ENCODE measurements at regions not wholly inside any gene's neighbourhood (a gene's known extent, or its start where the extent isn't known, plus 50 kb on each side); places are given as distances from the start of the nearest gene placed in this dataset.

DNA sequence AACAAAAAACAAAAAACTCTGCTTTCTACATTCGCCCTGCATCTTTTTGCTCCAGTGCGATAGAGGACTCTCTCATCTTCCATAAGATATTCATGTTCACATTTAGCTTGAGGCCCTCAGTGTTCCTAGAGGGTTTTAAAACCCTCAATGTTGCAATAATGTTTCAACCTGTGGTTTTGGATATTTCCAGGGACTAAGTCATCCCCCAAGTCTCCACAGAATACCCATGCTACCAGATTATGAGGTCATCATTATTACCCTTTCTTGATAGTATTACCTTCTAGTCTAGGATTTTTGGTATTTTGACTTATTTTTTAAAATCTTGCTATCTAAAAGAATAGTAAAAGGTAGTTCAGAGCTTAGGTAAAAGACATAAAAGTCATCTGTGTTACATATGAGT is 480.5 kb upstream of the ID4 start:
- no TSS peak for BruUV-seq (replicated peaks)
- DNase-seq (ENCODE audit: extremely low read depth in 1 of 4, low spot score in 3 of 4) (no peak), FAIRE-seq (no peak), ATAC-seq (no peak)
- Histone ChIP-seq H3K79me2 (ENCODE audit: control insufficient read depth, insufficient read depth, low read length) (no peaks in the 10 kb centered on the region), H3K9me3 (replicated peaks; ENCODE audit: control insufficient read depth, insufficient read depth, low read depth, low read length) (peaks cover 3% of the 10 kb centered on the region; the same call in 1 of the 2 replicates), H3K27ac (ENCODE audit: extremely low read depth, low read depth, low read length) (no peak overlapping the region), H3K36me3 (ENCODE audit: control insufficient read depth, insufficient read depth, low read length) (no peaks in the 10 kb centered on the region), H3K4me2 (ENCODE audit: insufficient read depth, low read length) (no peak overlapping the region), H3K27me3 (ENCODE audit: control insufficient read depth in 2 of 2, insufficient read depth in 2 of 2, low read length in 2 of 2) (no peaks in the 10 kb centered on the region), H4K20me1 (replicated peaks; ENCODE audit: control insufficient read depth, insufficient read depth, low read length) (no peaks in the 10 kb centered on the region), H3K4me3 (no peak overlapping the region), H2AFZ (ENCODE audit: low read depth, low read length) (no peak overlapping the region), H3K9me1 (ENCODE audit: control insufficient read depth, insufficient read depth, low read length) (no peaks in the 10 kb centered on the region), H3K9ac (ENCODE audit: insufficient read depth in 1 of 2, low read depth in 2 of 2, low read length in 2 of 2) (no peak overlapping the region), H3K4me1 (replicated peaks in 1 of 2; ENCODE audit: control insufficient read depth in 2 of 2, insufficient read depth in 2 of 2, low read length in 2 of 2) (no peaks in the 10 kb centered on the region)
- in situ Hi-C loops (cut with MboI) = no loop called here
- CTCF ChIA-PET (ENCODE audit: low intra/inter-chr PET ratio) = no interaction called here
- POLR2A ChIA-PET = no interaction called here
- 0% methylated on average over 2 of the region's 2 CpGs for WGBS (ENCODE audit: insufficient coverage, low coverage, missing lambda C conversion rate)
- intact Hi-C loops (cut with micrococcal nuclease) = no loop called here
- TF ChIP-seq L3MBTL2 (IDR thresholded peaks at IDR 0.05) (no peak), SETDB1 (IDR thresholded peaks at IDR 0.05; ENCODE audit: low read length) (no peak), GTF2A2 (tag; IDR thresholded peaks at IDR 0.05) (no peak), FOXA1 (IDR thresholded peaks at IDR 0.05; ENCODE audit: borderline replicate concordance) (no peak), HNRNPUL1 (IDR thresholded peaks at IDR 0.05; ENCODE audit: low read length) (no peak), ZNF282 (CRISPR knock-in tag; IDR thresholded peaks at IDR 0.05) (no peak), CREBBP (IDR thresholded peaks at IDR 0.05; ENCODE audit: low read depth, low read length) (no peak), NR3C1 (CRISPR knock-in tag; IDR thresholded peaks at IDR 0.05) (no peak)
- TF ChIP-seq, protein P1, sequence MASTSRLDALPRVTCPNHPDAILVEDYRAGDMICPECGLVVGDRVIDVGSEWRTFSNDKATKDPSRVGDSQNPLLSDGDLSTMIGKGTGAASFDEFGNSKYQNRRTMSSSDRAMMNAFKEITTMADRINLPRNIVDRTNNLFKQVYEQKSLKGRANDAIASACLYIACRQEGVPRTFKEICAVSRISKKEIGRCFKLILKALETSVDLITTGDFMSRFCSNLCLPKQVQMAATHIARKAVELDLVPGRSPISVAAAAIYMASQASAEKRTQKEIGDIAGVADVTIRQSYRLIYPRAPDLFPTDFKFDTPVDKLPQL (IDR thresholded peaks at IDR 0.05; ENCODE audit: extremely low read depth, insufficient read length) = no peak
